SK-N-SH (cell line): ENCODE measurements at regions not wholly inside any gene's neighbourhood (a gene's known extent, or its start where the extent isn't known, plus 50 kb on each side); places are given as distances from the start of the nearest gene placed in this dataset.

ENCODE experiments used
- CTCF ChIP-seq: fragments of 200-600 bp; sonication (generic); IDR thresholded peaks from 2 replicates; pipeline ENCODE4 v1.6.1; 2017; ENCODE audit warnings: antibody characterized with exemption, mild to moderate bottlenecking, moderate library complexity
- EP300 ChIP-seq, 2 experiments: IDR thresholded peaks; 2 replicates each; pipeline versions ENCODE4 v1.4.0 to v1.6.1; 2012; ENCODE audit warnings: borderline replicate concordance in 1 of 2, low read depth in 1 of 2, low read length in 1 of 2
- FOSL2 ChIP-seq: IDR thresholded peaks from 2 replicates; pipeline ENCODE4 v1.4.0; 2012; ENCODE audit warnings: low read depth, mild to moderate bottlenecking, moderate library complexity, borderline replicate concordance
- FOXJ3 ChIP-seq: sonication (generic); formaldehyde crosslinking; IDR thresholded peaks from 2 replicates; pipeline ENCODE4 v1.5.1; 2020; ENCODE audit warnings: mild to moderate bottlenecking, missing genetic modification reagents
- FOXM1 ChIP-seq: IDR thresholded peaks from 2 replicates; pipeline ENCODE4 v1.4.0; 2012; ENCODE audit warnings: low read depth, mild to moderate bottlenecking
- GABPA ChIP-seq: IDR thresholded peaks from 2 replicates; pipeline ENCODE4 v1.4.0; 2012; ENCODE audit warnings: low read depth, mild to moderate bottlenecking
- MAX ChIP-seq: IDR thresholded peaks from 2 replicates; pipeline ENCODE4 v1.4.0; 2012; ENCODE audit warnings: low read depth
- POLR2AphosphoS5 ChIP-seq: IDR thresholded peaks from 2 replicates; pipeline ENCODE4 v1.6.1; 2012; ENCODE audit warnings: low read depth, low read length
- RAD21 ChIP-seq: IDR thresholded peaks from 2 replicates; pipeline ENCODE4 v1.6.1; 2012; ENCODE audit warnings: mild to moderate bottlenecking, low read length
- RFX5 ChIP-seq: IDR thresholded peaks from 2 replicates; pipeline ENCODE4 v1.6.1; 2012; ENCODE audit warnings: mild to moderate bottlenecking, improper control_type of control experiment, low read length
- USF2 ChIP-seq: fragments of 150-350 bp; IDR thresholded peaks from 2 replicates; pipeline ENCODE4 v1.6.1; 2017; ENCODE audit warnings: antibody characterized with exemption, low read length, low read depth, borderline replicate concordance
- YY1 ChIP-seq: IDR thresholded peaks from 2 replicates; pipeline ENCODE4 v1.4.0; 2012; ENCODE audit warnings: low read depth, mild to moderate bottlenecking

- no peak for TF ChIP-seq FOXJ3 (CRISPR knock-in tag)
- no peak for TF ChIP-seq YY1
- no peak for TF ChIP-seq CTCF
- no peak for TF ChIP-seq USF2
- no peak for TF ChIP-seq RFX5
- no peak for TF ChIP-seq GABPA
- no peak for TF ChIP-seq POLR2AphosphoS5
- no peak for TF ChIP-seq RAD21
- TF ChIP-seq MAX, result no peak
- TF ChIP-seq FOSL2, result no peak
- no peak for TF ChIP-seq FOXM1
- no peak for TF ChIP-seq EP300 (IDR thresholded peaks at IDR 0.05; ENCODE audit: borderline replicate concordance in 1 of 2, low read depth in 1 of 2, low read length in 1 of 2)
These were observed 567.5 kb upstream of the IMPG1 start for GRCh38 chr6:76639941-76640340.
